Sigmoid colon (tissue), 4 donors: ENCODE measurements at regions not wholly inside any gene's neighbourhood (a gene's known extent, or its start where the extent isn't known, plus 50 kb on each side); places are given as distances from the start of the nearest gene placed in this dataset.

Experiments used
- EP300 ChIP-seq, 4 donors: sonication (generic); formaldehyde crosslinking; IDR thresholded peaks; one replicate each; pipeline ENCODE4 v1.6.1; 2017; ENCODE audit warnings: antibody characterized with exemption in 4 of 4
- POLR2A ChIP-seq, 2 donors: fragments of 450-650 bp; IDR thresholded peaks; one replicate each; pipeline ENCODE4 v1.6.1; 2016; ENCODE audit warnings: antibody characterized with exemption in 2 of 2, mild to moderate bottlenecking in 2 of 2, moderate library complexity in 2 of 2
- POLR2AphosphoS5 ChIP-seq, 4 donors: sonication (generic); formaldehyde crosslinking; IDR thresholded peaks; one replicate each; pipeline ENCODE4 v1.6.1; 2017; ENCODE audit warnings: antibody characterized with exemption in 4 of 4
- TF ChIP-seq, protein P1 (sequence below), 4 experiments: fragments of 450-650 bp in 3 of 4; fragments of 200-600 bp in 1 of 4; IDR thresholded peaks; one replicate each; pipeline ENCODE4 v1.5.1; 2016 to 2019; ENCODE audit warnings: antibody characterized with exemption in 4 of 4, mild to moderate bottlenecking in 3 of 4, moderate library complexity in 2 of 4

DNA sequence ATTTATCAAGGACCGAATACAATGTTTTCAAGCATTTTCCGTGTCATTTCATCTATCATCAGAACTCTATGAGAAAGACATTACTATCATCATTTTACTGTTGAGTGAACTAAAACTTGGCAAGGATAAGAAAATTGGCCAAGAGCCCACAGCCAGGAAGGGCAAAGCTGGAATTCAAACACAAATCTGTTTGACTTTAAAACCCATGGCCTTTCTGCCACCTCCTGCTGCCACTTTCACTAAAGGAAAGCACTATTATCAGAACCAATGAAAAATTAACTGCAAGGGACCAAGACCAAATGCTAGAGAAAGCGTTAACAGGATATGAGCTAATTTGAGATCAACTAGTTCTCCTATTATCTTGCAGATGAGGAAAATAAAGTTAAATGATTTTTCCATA lies 2759.2 kb downstream of the ARAP2 start:
- TF ChIP-seq, protein P1, sequence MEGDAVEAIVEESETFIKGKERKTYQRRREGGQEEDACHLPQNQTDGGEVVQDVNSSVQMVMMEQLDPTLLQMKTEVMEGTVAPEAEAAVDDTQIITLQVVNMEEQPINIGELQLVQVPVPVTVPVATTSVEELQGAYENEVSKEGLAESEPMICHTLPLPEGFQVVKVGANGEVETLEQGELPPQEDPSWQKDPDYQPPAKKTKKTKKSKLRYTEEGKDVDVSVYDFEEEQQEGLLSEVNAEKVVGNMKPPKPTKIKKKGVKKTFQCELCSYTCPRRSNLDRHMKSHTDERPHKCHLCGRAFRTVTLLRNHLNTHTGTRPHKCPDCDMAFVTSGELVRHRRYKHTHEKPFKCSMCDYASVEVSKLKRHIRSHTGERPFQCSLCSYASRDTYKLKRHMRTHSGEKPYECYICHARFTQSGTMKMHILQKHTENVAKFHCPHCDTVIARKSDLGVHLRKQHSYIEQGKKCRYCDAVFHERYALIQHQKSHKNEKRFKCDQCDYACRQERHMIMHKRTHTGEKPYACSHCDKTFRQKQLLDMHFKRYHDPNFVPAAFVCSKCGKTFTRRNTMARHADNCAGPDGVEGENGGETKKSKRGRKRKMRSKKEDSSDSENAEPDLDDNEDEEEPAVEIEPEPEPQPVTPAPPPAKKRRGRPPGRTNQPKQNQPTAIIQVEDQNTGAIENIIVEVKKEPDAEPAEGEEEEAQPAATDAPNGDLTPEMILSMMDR (IDR thresholded peaks at IDR 0.05): no peak
- TF ChIP-seq EP300 (IDR thresholded peaks at IDR 0.05) (no peak), POLR2A (IDR thresholded peaks at IDR 0.05) (no peak), POLR2AphosphoS5 (IDR thresholded peaks at IDR 0.05) (no peak)
